IPS-NIHi7 (cell line): ENCODE measurements at regions not wholly inside any gene's neighbourhood (a gene's known extent, or its start where the extent isn't known, plus 50 kb on each side); places are given as distances from the start of the nearest gene placed in this dataset.
"Not testable (repeated sequence)": the region's sequence is repeated elsewhere in the genome, so short reads cannot be mapped to it uniquely, and the experiment has no call there.

Experiments
- DNase-seq: peaks from one replicate; pipeline ENCODE4 v3.0.0; 2012; ENCODE audit warnings: mixed read lengths; ENCODE audit errors: extremely low spot score

DNA sequence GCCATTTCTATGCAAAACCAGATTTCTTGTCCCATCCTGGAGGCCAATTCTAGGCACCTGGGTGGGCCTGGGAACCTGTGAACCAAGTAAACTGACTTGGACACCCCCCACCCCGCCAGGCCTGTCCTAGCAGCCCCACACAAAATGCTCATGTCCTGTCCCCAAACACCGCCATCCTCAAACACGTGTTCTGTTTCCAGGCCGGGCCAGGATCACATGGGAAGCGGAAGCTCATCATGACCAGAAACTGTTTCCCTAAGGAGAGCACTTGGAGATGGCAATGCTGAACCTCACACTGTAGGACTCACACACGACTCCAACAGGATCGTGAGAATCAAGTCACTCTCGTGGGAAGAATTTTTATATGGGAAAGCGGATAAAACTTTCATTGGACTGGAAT is 78.7 kb upstream of the DRD5 start:
- DNase-seq, result not testable (repeated sequence)

DNA sequence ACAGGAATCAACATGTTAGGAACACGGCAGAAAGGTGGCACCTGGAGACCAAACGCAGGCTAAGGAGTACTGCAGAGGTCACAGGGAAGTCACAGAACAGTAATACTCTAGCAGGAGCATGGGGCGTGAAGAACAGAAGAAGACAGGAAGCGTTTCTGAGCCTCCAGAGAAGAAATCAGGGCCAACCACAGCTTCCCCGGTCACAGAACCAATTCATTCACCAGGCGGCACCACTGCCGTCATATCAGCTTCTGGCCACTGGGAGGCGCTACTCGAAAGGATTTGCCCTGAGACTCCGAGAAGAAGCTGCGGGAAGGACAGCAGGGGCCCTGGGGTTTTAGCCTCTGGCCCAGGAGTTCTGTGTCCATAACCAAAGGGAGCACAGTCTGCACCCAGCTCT is 78.0 kb upstream of the DRD5 start:
- peak; percentile 67 for DNase-seq

DNA sequence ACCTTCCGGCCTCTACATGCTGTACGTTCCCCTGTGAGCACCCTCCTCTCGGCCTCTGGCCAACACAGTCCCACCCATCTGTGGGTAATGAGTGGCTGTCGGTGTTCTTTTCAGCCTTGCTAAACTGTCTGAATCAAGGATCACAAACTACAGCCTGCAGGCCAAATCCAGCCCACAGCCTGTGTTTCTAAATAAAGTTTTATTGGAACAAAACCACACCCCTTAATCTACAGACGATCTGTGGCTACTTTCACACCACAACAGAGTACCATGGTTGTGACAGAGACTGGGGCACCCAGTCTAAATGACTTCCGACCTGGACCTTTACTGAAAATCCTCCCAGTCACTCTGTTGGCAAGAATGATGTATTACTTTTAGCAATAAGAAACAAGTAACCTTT is 77.3 kb upstream of the DRD5 start:
- DNase-seq, result not testable (repeated sequence)

DNA sequence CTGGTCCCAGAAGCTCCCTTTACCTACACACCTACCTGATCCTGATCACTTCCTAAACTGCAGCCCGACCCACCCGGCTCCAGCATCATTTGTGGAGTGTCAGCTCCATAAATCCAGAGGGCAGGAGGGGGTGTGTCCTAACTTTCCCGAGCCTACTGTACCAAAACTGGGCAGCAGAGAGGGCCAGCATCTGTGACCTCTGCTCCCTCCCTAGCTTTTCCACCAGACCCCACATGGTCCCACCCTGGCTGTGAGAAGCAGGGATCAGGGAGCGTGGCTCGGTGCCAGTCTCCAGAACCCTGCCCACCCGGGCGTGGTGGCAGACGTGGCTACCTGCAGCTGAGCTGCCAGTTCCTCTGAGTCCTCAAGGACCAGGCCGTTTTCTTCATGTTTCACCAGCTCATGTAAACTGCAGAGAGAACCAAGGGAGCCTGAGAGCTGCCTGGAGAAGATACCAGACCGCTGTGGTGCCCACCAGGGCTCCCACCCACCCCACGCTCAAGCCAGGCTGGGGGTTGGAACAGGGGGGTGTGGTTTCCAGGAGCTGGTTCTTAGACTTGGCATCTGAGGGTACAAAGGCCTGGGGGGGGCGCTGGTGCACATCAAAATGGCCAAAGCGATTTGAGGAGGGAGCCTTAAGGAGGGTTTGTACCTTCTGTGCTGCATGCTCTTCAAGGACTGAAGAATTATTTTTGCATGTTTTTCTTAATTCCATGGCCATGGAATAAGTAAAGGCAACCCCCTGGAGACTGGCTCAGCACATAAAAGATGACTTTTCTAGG is 76.7 kb upstream of the DRD5 start:
- peak; percentile 15 for DNase-seq

DNA sequence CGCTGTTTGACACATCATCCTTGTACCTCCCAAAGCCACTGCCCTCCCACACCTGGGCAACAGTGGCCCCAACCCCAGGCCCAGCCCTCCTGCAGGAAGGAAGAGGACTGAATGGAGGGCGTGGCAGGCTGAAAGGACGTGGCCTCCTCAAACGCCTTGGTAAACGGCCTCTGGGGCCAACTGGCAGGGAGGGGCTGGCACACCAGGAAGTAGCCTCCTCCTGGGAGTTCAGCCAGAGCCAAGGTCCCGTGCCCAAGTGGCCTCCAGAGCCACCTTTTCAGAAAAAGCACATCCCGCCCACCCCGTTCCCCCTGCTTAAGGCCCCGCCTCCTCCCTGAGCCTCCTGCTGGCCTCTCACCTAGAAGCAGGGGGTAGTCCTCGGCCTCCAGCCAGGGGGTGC is 74.2 kb upstream of the DRD5 start:
- not testable (repeated sequence) for DNase-seq

DNA sequence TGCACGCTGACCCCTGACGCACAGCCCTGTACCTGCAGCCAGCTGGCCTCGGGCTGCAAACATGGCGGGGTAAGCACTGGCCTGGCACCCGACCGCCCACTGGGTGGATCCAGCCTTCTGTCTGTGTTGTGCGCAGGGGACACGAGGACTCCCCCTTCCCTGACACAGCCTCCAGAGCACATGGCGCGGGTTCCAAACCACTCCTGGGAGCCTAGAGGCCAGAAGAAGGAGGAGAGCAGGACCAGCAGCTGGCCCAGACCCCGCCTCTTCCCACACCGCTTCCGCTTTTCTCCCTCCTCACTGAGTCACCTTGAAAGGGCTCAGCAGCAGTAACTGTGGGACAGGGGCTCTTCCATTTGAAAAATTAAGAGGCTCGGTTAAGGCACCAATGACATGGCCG is 73.5 kb upstream of the DRD5 start:
- not testable (repeated sequence) for DNase-seq

DNA sequence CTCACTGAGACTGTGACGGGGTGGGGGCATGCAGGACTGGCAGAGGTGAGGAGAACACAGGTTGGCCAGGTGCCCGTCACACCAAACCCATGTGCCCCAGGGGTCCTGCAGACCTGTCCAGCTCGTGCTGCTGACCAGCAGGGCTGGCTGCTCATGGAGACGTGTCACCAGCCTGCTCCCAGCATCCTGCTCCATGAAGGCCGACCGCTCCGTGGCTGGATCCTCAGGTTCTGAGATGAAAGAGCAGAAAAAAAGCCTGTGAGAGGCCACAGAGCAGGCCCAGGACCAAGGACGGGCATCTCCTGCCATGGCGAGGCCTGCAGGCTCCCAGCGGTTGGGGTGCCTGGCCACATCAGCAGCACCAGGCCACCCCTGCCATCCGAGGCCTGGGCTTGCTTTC is 71.7 kb upstream of the DRD5 start:
- DNase-seq, result no peak

DNA sequence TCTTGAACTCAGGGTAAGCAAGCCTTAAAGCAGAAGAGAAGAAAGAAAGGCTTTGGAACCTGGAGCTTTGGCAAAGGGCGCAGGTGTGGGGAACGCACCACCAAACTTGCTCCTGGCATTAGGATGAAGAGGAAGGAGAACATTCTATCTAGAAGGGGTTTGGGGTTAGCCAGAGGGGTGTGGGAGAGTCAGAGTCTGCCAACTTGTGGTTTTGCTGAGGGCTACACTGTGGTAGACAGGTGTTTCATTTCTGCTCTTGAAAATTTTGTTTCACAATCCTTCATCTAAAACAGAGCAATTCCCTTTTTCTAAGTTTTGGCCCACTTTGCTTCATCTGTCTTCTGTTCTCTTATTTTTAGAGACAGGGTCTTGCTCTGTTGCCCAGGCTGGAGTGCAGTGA is 66.2 kb upstream of the DRD5 start:
- not testable (repeated sequence) for DNase-seq

DNA sequence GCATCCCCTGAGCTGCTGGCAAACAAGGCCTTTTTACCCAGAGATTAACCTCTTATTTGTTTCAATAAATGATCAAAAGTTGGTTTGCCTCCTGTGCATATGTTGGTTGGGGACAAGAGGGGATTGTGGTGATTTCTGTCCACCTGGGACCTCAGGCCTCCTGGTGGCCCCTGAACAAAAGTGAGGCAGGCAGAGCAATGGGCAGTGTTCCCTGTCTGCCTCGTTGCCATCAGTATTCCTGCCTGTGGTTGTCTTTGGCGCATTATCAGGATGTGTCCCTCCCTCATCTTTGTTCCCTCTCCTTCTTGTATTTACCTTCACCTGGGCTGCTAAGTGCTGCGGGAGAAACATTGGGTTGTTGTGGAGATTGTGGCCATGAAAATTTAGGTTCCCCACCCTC is 65.3 kb upstream of the DRD5 start:
- DNase-seq, result no peak

DNA sequence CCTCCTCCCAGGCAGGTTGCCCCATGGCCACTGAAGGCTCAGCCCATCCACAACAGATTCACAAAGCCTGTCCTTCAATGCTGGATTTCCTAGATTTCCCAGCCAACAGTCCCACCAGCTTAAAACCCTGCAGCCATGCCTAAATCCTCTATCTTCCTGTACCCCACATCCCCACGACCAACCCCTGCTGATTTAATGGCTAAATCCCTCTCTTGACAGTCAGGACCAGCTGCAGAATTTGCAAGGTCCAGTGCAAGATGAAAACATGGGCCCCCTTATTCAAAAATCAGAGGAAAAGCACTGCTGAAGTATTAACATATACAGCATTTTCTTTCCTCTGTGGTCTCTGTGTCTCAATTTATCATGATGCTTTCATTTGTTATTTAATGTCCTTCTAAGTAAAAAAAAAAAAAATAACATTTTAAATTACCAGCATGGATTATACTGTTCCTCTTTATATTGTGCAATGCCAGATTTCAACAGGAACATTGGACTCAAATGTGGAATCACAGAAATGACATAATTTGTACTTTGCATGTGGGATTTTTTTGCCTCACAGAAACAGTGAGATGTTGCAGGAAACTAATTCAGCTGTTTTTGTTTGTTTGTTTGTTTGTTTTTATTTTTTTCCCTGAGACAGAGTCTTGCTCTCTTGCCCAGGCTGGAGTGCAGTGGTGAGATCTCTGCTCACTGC is 63.0 kb upstream of the DRD5 start:
- DNase-seq, result not testable (repeated sequence)

DNA sequence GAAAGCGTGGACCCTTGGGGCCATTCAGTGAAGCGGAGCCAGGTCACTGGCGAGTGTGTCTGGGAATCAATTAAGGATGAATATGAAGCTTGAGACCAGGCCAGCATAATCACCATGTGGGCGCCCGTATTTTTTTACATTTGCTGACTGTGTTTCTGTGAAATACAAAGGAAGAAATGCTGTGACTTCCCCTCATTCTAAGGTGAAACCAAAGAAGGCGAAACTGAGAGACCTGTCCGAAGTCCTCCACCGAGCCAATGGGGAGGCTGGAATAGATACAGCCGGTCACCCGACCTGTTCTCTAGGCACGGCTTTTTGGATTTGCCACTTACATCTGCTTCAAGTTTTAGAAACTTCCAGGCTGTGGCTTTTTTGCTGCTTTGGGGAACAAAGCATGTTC is 59.3 kb upstream of the DRD5 start:
- not testable (repeated sequence) for DNase-seq
